GM23248 (cell line): ENCODE measurements at regions not wholly inside any gene's neighbourhood (a gene's known extent, or its start where the extent isn't known, plus 50 kb on each side); places are given as distances from the start of the nearest gene placed in this dataset.

Source experiments
- DNase-seq: peaks from one replicate; pipeline ENCODE4 v3.0.0-alpha.2; 2015
- H2AFZ ChIP-seq: fragments of 200-600 bp; sonication (generic); 2 replicates; pipeline ENCODE4 v1.6.1; 2016; ENCODE audit warnings: antibody characterized with exemption
- H3F3A ChIP-seq: fragments of 200-600 bp; sonication (generic); 2 replicates; pipeline ENCODE4 v1.6.1; 2016; ENCODE audit warnings: mild to moderate bottlenecking, antibody characterized with exemption, mixed run types; ENCODE audit not compliant: insufficient read depth
- H3K27ac ChIP-seq: fragments of 200-600 bp; sonication (generic); 2 replicates; pipeline ENCODE4 v1.5.1; 2016; ENCODE audit warnings: mild to moderate bottlenecking
- H3K27me3 ChIP-seq: fragments of 200-600 bp; sonication (generic); replicated peaks from 2 replicates; pipeline ENCODE4 v1.6.1; 2016; ENCODE audit warnings: mild to moderate bottlenecking; ENCODE audit not compliant: insufficient read depth
- H3K36me3 ChIP-seq: fragments of 200-600 bp; sonication (generic); 2 replicates; pipeline ENCODE4 v1.6.1; 2016; ENCODE audit warnings: low read depth, mild to moderate bottlenecking
- H3K4me1 ChIP-seq: fragments of 200-600 bp; sonication (generic); 2 replicates; pipeline ENCODE4 v1.6.1; 2016; ENCODE audit warnings: mild to moderate bottlenecking; ENCODE audit not compliant: insufficient read depth
- H3K4me2 ChIP-seq: fragments of 200-600 bp; sonication (generic); one replicate; pipeline ENCODE4 v1.6.1; 2016; ENCODE audit warnings: mild to moderate bottlenecking; ENCODE audit not compliant: unreplicated experiment
- H3K4me3 ChIP-seq: fragments of 200-600 bp; sonication (generic); 2 replicates; pipeline ENCODE4 v1.5.1; 2016; ENCODE audit warnings: mild to moderate bottlenecking
- H3K79me2 ChIP-seq: fragments of 200-600 bp; sonication (generic); 2 replicates; pipeline ENCODE4 v1.6.1; 2016; ENCODE audit warnings: mild to moderate bottlenecking; ENCODE audit not compliant: insufficient read depth
- H3K9ac ChIP-seq: fragments of 200-600 bp; sonication (generic); 2 replicates; pipeline ENCODE4 v1.6.1; 2016; ENCODE audit warnings: mild to moderate bottlenecking
- H3K9me2 ChIP-seq: fragments of 200-600 bp; sonication (generic); 2 replicates; pipeline ENCODE4 v1.6.1; 2016; ENCODE audit warnings: mixed run types, mild to moderate bottlenecking, moderate library complexity; ENCODE audit not compliant: insufficient read depth
- H3K9me3 ChIP-seq: fragments of 200-600 bp; sonication (generic); one replicate; pipeline ENCODE4 v1.6.1; 2017; ENCODE audit warnings: low read depth
- H4K20me1 ChIP-seq: fragments of 200-600 bp; sonication (generic); 2 replicates; pipeline ENCODE4 v1.6.0; 2016; ENCODE audit not compliant: insufficient read depth
- EZH2 ChIP-seq: fragments of 200-600 bp; sonication (generic); IDR thresholded peaks from 2 replicates; pipeline ENCODE4 v1.6.1; 2018; ENCODE audit warnings: antibody characterized with exemption, mild to moderate bottlenecking; ENCODE audit not compliant: insufficient read depth, poor library complexity, severe bottlenecking
- EZH2phosphoT487 ChIP-seq: fragments of 200-600 bp; sonication (generic); IDR thresholded peaks from 2 replicates; pipeline ENCODE4 v1.6.1; 2018; ENCODE audit warnings: antibody characterized with exemption, moderate library complexity, mild to moderate bottlenecking, low read depth; ENCODE audit not compliant: insufficient read depth
- WGBS, 2 experiments: methylation state at CpG; one replicate each; pipeline ENCODE4 v1.1.6; 2015 to 2017; ENCODE audit warnings: low lambda C conversion rate in 2 of 2, low coverage in 1 of 2; ENCODE audit errors: missing lambda C conversion rate in 2 of 2; 5-methylcytosine and 5-hydroxymethylcytosine counted together
- in situ Hi-C: fragments of 300-500 bp; cut with MboI; formaldehyde crosslinking; loops from 2 replicates; pipeline ENCODE4 v1.15.0; 2020

DNA sequence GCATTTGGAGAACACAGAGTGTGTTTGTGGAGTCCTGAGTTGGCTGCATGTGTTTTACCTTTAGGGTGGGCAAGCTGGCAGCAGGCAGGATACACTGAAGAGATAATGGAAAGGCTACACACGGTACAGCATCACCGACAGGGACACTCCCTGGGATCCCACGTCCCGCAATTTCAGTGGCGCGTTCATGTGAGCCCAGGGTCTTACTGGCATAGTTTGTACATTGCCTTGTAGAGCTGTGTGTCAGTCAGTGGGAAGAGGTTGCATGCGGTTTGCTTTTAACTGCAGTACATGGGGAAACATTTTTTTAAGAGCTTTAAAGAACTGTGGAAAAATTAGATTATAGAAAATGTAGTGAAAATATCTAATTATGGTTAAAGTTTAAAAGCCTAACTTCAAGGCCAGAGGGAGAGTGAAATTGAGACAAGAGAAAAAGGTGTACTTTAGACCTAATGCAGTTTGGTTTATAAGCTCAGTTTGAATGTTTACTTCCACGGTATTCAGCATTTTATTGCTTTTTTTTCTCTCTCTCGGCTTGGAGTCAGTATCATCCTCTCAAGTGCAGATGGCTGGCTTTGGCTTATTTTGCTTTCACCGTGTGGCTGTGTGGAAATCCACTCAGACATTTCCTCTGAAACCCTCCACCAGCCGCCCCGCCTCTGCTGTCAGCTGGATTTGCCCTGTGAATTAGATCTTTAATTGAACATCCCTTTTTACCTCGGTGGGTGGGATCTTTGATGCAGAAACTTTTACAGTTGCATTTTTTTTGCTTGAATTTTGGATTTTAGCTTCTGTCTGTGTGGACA, 364.2 kb upstream of the COBL start:
- Histone ChIP-seq H3K79me2 (no peaks in the 10 kb centered on the region), H2AFZ (no peak overlapping the region), H3K9ac (no peak overlapping the region), H3K36me3 (no peaks in the 10 kb centered on the region), H3K27ac (no peak overlapping the region), H3K9me3 (no peaks in the 10 kb centered on the region), H3K4me1 (no peaks in the 10 kb centered on the region), H4K20me1 (no peaks in the 10 kb centered on the region), H3K9me2 (no peaks in the 10 kb centered on the region), H3F3A (no peaks in the 10 kb centered on the region), H3K4me2 (no peak overlapping the region), H3K4me3 (no peak overlapping the region), H3K27me3 (no peaks in the 10 kb centered on the region)
- in situ Hi-C loops = no loop called here
- DNase-seq = no peak
- 30 to 31% methylated on average over 13 of the region's 13 CpGs for WGBS, 2 experiments
- no peak for TF ChIP-seq EZH2
- TF ChIP-seq EZH2phosphoT487 = no peak

DNA sequence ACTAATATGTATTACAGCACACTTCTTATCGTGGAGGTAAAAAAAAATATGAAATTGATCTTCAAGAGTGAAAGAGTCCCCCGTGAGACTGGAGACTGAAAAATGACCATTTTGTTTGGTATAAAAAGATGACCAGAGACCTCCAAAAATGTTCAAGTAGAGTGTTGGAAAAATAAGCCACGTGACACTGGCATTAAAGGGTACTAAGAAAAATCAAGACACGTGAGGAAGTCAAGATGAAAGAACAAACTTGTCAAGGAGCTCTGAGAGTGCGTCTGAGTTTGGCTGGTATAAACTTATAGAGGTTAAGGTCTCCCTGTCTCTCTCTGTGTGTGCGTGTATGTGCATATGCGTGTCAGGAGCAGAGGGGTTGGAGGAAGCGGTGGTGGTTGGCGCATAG, 362.7 kb upstream of the COBL start:
- Histone ChIP-seq H2AFZ (no peak overlapping the region), H3K4me1 (no peaks in the 10 kb centered on the region), H3K27me3 (no peaks in the 10 kb centered on the region), H3K4me3 (no peak overlapping the region), H3K9ac (no peak overlapping the region), H3K79me2 (no peaks in the 10 kb centered on the region), H4K20me1 (no peaks in the 10 kb centered on the region), H3F3A (no peaks in the 10 kb centered on the region), H3K9me3 (no peaks in the 10 kb centered on the region), H3K36me3 (no peaks in the 10 kb centered on the region), H3K4me2 (no peak overlapping the region), H3K9me2 (no peaks in the 10 kb centered on the region), H3K27ac (no peak overlapping the region)
- in situ Hi-C loops = no loop called here
- no peak for TF ChIP-seq EZH2phosphoT487
- TF ChIP-seq EZH2 = no peak
- 21 to 32% methylated on average over 9 of the region's 9 CpGs for WGBS, 2 experiments
- no peak for DNase-seq

DNA sequence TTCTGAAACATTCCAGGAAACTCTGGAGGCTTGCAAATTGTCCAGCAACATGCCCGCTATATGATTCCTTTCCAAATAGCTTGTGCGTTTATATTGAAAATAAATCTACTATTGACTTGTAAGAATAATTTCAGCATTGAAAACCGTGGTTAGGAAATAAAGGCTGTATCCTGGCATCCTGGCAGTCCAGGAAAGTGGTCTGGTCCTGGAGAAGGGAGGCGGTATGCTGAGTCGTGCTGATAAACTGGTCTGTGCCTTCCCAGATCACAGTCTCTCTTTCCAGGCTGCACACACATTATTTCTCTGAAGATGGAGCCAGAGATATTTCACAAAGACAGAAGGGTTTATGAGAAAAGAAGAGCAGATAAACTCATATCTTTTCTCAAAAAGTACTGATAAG, 350.1 kb upstream of the COBL start:
- no peak overlapping the region for H2AFZ ChIP-seq
- no peak overlapping the region for H3K9ac ChIP-seq
- no peaks in the 10 kb centered on the region for H3K79me2 ChIP-seq
- in situ Hi-C loops = no loop called here
- H3K9me3 ChIP-seq = no peaks in the 10 kb centered on the region
- no peaks in the 10 kb centered on the region for H3F3A ChIP-seq
- no peaks in the 10 kb centered on the region for H3K36me3 ChIP-seq
- H3K9me2 ChIP-seq = no peaks in the 10 kb centered on the region
- no peak overlapping the region for H3K27ac ChIP-seq
- no peak overlapping the region for H3K4me2 ChIP-seq
- H3K4me3 ChIP-seq = no peak overlapping the region
- no peaks in the 10 kb centered on the region for H4K20me1 ChIP-seq
- TF ChIP-seq EZH2phosphoT487 (no peak), EZH2 (no peak)
- WGBS, 2 experiments = 10% methylated on average over 5 of the region's 5 CpGs
- H3K4me1 ChIP-seq = no peaks in the 10 kb centered on the region
- no peak for DNase-seq
- no peaks in the 10 kb centered on the region for H3K27me3 ChIP-seq

DNA sequence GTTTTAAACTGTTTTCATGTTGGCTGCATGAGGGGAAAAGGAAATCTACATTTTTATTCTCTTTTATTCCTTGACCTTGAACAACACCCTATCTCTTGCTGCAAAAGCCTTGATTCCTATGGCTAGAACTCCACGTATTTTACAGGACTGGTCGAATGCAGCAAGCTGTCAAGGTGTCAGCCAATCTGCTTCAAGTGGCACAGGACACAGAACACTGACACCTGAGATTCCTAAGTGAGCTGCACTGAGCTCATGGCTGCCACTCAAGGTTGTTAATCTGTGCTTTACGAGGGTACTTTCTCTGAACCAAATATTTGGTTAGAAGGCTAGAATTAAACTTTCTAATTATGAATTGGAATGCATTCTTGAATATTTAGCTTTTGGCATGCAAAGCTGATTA, 349.7 kb upstream of the COBL start:
- H3K9ac ChIP-seq = no peak overlapping the region
- H3K79me2 ChIP-seq = no peaks in the 10 kb centered on the region
- 1 to 2% methylated on average over 3 of the region's 3 CpGs for WGBS, 2 experiments
- H3K27ac ChIP-seq = no peak overlapping the region
- DNase-seq = no peak
- H2AFZ ChIP-seq = no peak overlapping the region
- H3K4me1 ChIP-seq = no peaks in the 10 kb centered on the region
- in situ Hi-C loops = no loop called here
- H3K4me3 ChIP-seq = no peak overlapping the region
- H3K9me2 ChIP-seq = no peaks in the 10 kb centered on the region
- H3K4me2 ChIP-seq = no peak overlapping the region
- TF ChIP-seq EZH2phosphoT487 (no peak), EZH2 (no peak)
- no peaks in the 10 kb centered on the region for H3K27me3 ChIP-seq
- H3K9me3 ChIP-seq = no peaks in the 10 kb centered on the region
- H3F3A ChIP-seq = no peaks in the 10 kb centered on the region
- no peaks in the 10 kb centered on the region for H4K20me1 ChIP-seq
- H3K36me3 ChIP-seq = no peaks in the 10 kb centered on the region
